ENCODE measurements at regions not wholly inside any gene's neighbourhood (a gene's known extent, or its start where the extent isn't known, plus 50 kb on each side); places are given as distances from the start of the nearest gene placed in this dataset.

DNA sequence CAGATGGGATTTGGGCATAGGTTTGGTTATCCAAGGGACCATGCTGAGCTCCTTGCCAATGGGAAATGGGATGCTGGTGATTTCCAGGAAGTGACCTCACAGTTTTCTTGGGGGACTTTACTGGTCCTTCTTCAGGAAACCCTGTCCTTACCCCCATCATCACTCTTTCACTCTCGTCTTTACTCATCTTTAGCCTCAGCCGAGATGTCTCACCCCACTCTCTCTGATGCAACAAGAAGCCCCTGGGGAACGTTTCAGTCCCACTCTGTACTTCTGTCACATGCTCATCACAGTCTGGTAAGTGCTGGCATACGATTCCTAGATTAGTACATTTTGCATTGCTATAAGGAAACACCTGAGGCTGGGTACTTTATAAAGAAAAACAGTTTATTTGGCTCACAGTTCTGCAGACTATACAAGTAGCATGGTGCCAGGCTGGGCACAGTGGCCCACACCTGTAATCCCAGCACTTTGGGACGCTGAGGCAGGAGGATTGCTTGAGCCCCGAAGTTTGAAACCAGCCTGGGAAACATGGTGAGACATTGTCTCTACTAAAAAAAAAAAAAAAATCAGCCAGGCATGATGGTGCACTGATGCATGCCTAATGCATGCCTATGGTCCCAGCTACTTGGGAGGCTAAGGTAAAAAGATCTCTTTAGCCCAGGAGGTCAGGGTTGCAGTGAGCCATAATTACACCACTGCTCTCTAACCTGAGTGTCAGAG lies 63.5 kb upstream of the VKORC1L1 start:
- H3K4me2 ChIP-seq (ENCODE audit: insufficient read depth in 1 of 2, low read depth in 2 of 2, low read length in 2 of 2): no peak overlapping the region
- no peak overlapping the region for H2AFZ ChIP-seq (ENCODE audit: low read length)
- H2BK20ac ChIP-seq (ENCODE audit: low read length): no peak overlapping the region
- H4K91ac ChIP-seq (replicated peaks; ENCODE audit: insufficient read length, low read length): no peak overlapping the region
- no peak overlapping the region for H3K9ac ChIP-seq (replicated peaks in 1 of 4; ENCODE audit: extremely low read depth in 1 of 4, low read depth in 3 of 4, low read length in 3 of 4)
- H3K4ac ChIP-seq (replicated peaks; ENCODE audit: insufficient read length, low read depth, low read length): no peak overlapping the region
- CTCF ChIA-PET (ENCODE audit: partially characterized antibody): interaction anchor here (2.9 kb wide), 1 partner anchor 10 kb away, joined by 14 read pairs; no protein-coding TSS in a partner anchor
- H2BK5ac ChIP-seq (ENCODE audit: low read depth, low read length): no peak overlapping the region
- 83% methylated on average over 6 of the region's 6 CpGs; no CpG with 5 or more reads in 1 of the 2 experiments for WGBS, 2 experiments (ENCODE audit: extremely low coverage in 1 of 2, insufficient coverage in 1 of 2, insufficient read length in 1 of 2, insufficient replicate concordance in 2 of 2, low coverage in 1 of 2, low lambda C conversion rate in 2 of 2, missing lambda C conversion rate in 1 of 2)
- H3K9me3 ChIP-seq (ENCODE audit: insufficient read depth in 2 of 2, low read depth in 1 of 2, low read length in 1 of 2): no peaks in the 10 kb centered on the region
- no peak overlapping the region for H4K5ac ChIP-seq (ENCODE audit: insufficient read length, low read depth, low read length)
- DNase-seq (ENCODE audit: low read depth in 1 of 2, low spot score in 2 of 2) (no peak), FAIRE-seq (no peak)
- no peak overlapping the region for H2AK5ac ChIP-seq (ENCODE audit: low read depth, low read length)
- H3K56ac ChIP-seq (replicated peaks; ENCODE audit: insufficient read length, low read depth, low read length): no peak overlapping the region
- H3K36me3 ChIP-seq (ENCODE audit: control insufficient read depth in 2 of 4, insufficient read depth in 4 of 4, low read length in 3 of 4): no peaks in the 10 kb centered on the region
- H2BK12ac ChIP-seq (ENCODE audit: low read depth, low read length): no peak overlapping the region
- H3K79me2 ChIP-seq (ENCODE audit: control insufficient read depth in 1 of 2, insufficient read depth in 2 of 2, low read length in 2 of 2): no peaks in the 10 kb centered on the region
- no peak overlapping the region for H3K18ac ChIP-seq (ENCODE audit: extremely low read depth, low read length)
- H2BK15ac ChIP-seq (ENCODE audit: low read length): no peak overlapping the region; the same call in 1 of the 2 replicates
- H2BK120ac ChIP-seq (replicated peaks; ENCODE audit: low read depth, low read length): no peak overlapping the region
- H3K23me2 ChIP-seq (ENCODE audit: low read depth, low read length): no peaks in the 10 kb centered on the region
- no peak overlapping the region for H3K23ac ChIP-seq (ENCODE audit: insufficient read length)
- H3K27me3 ChIP-seq (replicated peaks in 1 of 4; ENCODE audit: control insufficient read depth in 3 of 4, extremely low read depth in 1 of 4, insufficient read depth in 3 of 4, low read length in 3 of 4): no peaks in the 10 kb centered on the region
- H3K14ac ChIP-seq (ENCODE audit: insufficient read length): no peak overlapping the region
- no peak overlapping the region for H3K27ac ChIP-seq (ENCODE audit: low read depth, low read length)
- H3K79me1 ChIP-seq (ENCODE audit: low read depth, low read length): no peaks in the 10 kb centered on the region; the same call in 1 of the 2 replicates
- no peak overlapping the region for H4K8ac ChIP-seq (ENCODE audit: extremely low read depth, insufficient read depth, low read length)
- POLR2A ChIA-PET (ENCODE audit: partially characterized antibody): no interaction called here
- no peaks in the 10 kb centered on the region for H4K20me1 ChIP-seq (replicated peaks in 1 of 2; ENCODE audit: control insufficient read depth in 1 of 2, insufficient read depth in 2 of 2, low read length in 2 of 2)
- H3K4me3 ChIP-seq (ENCODE audit: extremely low read depth in 1 of 4, insufficient read depth in 2 of 4, low read depth in 3 of 4, low read length in 4 of 4): no peak overlapping the region
- no peaks in the 10 kb centered on the region for H3K4me1 ChIP-seq (replicated peaks in 1 of 4; ENCODE audit: control insufficient read depth in 3 of 4, insufficient read depth in 4 of 4, low read length in 3 of 4)
- no peak for TF ChIP-seq EGR1 (IDR thresholded peaks at IDR 0.05; ENCODE audit: borderline replicate concordance, low read depth, low read length)
- TF ChIP-seq, protein P1, sequence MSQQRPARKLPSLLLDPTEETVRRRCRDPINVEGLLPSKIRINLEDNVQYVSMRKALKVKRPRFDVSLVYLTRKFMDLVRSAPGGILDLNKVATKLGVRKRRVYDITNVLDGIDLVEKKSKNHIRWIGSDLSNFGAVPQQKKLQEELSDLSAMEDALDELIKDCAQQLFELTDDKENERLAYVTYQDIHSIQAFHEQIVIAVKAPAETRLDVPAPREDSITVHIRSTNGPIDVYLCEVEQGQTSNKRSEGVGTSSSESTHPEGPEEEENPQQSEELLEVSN (IDR thresholded peaks at IDR 0.05): no peak
- TF ChIP-seq EZH2 (IDR thresholded peaks at IDR 0.05; ENCODE audit: low read depth, low read length, severe bottlenecking): no peak
- no peak for TF ChIP-seq KDM4A (IDR thresholded peaks at IDR 0.05; ENCODE audit: low read depth, low read length, severe bottlenecking)
- TF ChIP-seq, protein P2, sequence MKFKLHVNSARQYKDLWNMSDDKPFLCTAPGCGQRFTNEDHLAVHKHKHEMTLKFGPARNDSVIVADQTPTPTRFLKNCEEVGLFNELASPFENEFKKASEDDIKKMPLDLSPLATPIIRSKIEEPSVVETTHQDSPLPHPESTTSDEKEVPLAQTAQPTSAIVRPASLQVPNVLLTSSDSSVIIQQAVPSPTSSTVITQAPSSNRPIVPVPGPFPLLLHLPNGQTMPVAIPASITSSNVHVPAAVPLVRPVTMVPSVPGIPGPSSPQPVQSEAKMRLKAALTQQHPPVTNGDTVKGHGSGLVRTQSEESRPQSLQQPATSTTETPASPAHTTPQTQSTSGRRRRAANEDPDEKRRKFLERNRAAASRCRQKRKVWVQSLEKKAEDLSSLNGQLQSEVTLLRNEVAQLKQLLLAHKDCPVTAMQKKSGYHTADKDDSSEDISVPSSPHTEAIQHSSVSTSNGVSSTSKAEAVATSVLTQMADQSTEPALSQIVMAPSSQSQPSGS (IDR thresholded peaks at IDR 0.05; ENCODE audit: low read length): no peak
- TF ChIP-seq, protein P3, sequence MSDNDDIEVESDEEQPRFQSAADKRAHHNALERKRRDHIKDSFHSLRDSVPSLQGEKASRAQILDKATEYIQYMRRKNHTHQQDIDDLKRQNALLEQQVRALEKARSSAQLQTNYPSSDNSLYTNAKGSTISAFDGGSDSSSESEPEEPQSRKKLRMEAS (IDR thresholded peaks at IDR 0.05): no peak
- no peak for TF ChIP-seq CTBP2 (IDR thresholded peaks at IDR 0.05; ENCODE audit: borderline replicate concordance, insufficient read depth, insufficient read length, low read length)
- TF ChIP-seq SP2 (IDR thresholded peaks at IDR 0.05; ENCODE audit: low read length): no peak
- no peak for TF ChIP-seq ASH2L (IDR thresholded peaks at IDR 0.05; ENCODE audit: low read length)
- TF ChIP-seq, protein P4, sequence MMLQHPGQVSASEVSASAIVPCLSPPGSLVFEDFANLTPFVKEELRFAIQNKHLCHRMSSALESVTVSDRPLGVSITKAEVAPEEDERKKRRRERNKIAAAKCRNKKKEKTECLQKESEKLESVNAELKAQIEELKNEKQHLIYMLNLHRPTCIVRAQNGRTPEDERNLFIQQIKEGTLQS (IDR thresholded peaks at IDR 0.05; ENCODE audit: insufficient read depth, low read depth, low read length): no peak

Data from H1 (cell line).